ENCODE measurements at regions not wholly inside any gene's neighbourhood (a gene's known extent, or its start where the extent isn't known, plus 50 kb on each side); places are given as distances from the start of the nearest gene placed in this dataset.

DNA sequence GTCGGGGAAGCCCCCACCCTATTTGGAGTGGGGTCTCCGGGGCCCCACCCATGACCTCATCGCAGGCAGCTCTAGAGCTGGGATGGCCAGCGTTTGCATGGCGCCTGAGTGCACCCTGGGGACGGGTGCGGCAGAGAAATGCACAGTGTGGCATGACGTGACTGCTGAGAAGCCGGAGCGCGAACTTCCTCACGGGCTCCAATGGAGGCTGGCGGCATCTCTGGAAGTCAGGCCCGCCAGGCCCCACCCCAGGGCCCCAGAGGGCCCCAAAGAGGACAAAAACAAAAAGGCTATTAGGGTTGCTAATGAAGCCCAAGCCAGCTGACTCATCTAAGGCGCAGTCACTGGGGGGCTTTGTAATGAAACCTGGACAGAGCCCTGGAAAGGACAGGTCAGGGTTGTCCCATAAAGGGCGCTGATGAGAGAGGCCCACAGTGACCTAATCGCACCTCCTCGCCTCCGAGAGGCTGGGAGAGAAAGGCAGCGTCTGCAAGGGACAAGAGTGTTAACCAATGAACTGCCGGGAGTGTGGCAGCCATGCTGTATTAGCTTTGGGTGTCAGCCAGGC is 86.0 kb upstream of the C1QTNF7 start:
- no peak for DNase-seq

DNA sequence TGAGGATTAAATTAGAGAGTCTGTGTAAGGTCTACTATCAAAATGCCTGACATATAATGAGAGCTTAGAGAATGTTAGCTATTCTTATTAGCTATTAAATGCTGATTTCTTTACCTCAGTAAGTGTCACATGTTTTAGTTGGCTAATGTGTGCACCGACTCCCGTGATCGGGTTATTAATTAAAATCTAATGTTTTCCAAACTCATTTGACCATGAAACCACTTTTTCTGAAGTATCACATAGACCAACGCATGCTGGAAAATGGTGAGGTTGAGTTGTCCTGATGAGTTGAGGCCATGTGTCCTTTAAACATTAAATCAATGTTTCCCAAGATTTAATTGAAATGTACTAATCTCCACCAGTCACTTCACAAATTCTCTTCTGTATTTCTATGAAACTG is 84.8 kb upstream of the C1QTNF7 start:
- no peak for DNase-seq

DNA sequence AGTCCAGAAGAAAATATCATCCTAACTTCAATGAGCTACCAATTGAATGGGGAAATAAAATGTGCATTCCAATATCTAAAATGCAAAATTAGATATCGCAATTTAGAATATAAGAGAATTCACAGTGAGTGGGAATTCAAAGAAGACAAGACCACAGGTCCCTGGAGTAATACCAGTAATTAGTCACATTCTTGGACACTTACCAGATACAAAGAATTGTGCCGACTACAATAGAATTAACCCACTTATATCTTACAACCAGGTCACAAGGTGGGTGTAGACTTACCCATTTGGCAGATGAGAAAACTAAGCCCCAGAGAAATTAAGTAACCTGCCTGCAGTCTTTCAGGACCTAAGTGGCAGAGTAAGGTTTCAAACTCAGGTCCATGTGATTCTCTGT is 84.3 kb upstream of the C1QTNF7 start:
- DNase-seq: no peak

DNA sequence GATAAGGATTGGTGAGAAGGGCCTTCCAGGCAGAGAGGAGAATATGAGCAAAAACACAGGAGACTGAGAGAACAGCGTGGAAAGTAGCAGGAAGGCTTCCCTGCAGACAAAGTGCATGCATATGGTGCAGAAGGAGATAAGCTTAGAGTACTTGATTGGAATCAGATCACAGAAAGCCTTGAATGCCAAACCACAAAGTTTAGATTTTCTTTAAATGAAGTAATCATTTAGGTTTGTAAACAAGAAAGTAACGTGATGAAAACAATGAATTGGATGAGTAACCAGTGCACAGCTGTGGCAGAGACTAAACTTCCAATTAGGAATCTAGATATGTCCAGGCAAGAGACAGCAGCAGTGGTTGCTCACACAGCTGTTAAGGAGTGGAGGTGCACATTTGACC is 83.8 kb upstream of the C1QTNF7 start:
- no peak for DNase-seq

DNA sequence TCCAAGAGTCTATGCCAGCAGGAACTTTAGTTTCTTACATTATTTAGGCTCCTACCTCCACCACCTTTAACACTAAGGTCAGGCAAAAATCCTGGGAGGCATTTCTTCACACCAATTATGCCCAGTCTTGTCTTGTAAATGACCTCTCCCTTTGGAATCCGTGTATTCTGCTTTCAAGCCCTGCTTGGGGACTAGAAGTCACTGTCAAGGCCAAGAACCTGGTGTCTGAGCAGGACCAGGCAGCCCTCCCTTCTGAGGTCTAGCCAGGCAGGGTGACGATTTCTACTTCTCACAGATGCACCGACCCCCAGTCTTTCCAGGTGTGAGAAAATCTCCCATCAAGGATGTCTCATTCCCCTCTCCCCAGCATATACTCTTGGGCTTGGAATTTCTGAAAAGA is 82.7 kb upstream of the C1QTNF7 start:
- no peak for DNase-seq

DNA sequence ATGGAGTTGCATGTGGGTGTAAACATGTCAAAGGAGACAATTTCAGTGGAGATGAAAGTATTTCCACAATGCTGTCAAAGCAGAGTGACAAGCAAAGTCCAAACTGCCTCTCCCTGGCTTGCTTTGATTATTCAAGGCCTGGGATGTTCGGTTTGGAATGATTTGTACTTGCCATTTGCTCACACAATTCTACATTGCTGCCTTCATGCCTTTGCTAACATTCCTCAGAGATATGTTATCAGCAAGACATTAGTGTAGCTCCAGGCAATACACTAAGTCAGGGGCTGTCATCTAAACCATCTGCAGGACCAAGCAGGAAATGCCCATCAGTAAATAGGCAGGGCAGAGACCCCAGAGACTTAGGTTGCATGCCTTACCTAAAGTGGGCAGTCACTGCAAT is 79.6 kb upstream of the C1QTNF7 start:
- DNase-seq: no peak

DNA sequence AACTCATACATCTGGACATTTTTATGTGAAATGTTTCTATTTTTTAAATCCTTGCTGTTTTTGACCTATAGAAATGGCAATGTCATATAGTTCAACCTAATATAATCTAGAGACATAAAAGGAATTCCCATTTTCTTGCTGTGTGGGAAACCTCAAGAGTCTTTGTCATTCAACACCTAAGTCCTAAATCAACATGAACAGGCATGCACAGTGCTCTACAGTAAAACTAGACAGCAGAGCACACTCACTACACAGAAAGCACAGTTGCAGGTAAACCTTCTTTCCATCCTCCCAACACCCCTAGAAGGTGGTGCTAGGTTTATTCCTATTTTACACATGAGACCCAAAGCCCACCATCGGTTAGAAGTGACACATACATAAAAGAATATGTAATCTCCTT is 79.1 kb upstream of the C1QTNF7 start:
- no peak for DNase-seq

DNA sequence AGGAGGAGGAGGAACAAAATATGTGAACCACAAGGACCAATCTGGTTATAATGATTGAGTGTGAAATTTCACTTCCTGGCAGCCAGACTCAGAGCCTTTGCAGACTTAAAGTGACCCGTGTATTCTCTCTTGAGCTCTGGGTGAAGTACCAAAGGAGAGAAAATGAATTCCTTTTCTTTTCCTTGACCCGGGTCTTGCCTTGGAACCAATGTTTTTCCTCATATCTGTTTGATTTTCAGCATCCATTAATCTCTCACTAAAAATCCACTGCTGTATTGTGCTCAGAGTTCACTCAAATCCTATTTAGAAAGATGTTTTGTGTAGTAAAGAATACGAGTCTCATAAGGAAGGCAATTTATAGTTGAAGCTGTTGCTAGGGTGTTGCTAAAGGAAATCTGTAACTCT is 78.3 kb upstream of the C1QTNF7 start:
- no peak for DNase-seq

DNA sequence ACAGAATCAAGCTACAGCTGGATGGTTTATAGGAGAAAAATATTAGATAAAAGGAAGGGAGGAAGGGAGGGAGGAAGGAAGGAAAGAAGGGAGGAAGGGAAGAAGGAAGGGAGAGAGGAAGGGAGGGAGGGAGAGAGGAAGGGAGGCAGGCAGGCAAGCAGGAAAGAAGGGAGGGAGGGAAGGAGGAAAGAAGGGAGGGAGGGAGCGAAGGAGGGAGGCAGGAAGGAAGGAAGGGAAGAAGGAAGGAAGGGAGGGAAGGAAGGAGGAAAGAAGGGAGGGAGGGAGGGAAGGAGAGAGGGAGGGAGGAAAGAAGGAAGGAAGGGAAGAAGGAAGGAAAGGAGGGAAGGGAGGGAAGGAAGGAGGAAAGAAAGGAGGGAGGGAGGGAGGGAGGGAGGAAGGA is 77.9 kb upstream of the C1QTNF7 start:
- no peak for DNase-seq

DNA sequence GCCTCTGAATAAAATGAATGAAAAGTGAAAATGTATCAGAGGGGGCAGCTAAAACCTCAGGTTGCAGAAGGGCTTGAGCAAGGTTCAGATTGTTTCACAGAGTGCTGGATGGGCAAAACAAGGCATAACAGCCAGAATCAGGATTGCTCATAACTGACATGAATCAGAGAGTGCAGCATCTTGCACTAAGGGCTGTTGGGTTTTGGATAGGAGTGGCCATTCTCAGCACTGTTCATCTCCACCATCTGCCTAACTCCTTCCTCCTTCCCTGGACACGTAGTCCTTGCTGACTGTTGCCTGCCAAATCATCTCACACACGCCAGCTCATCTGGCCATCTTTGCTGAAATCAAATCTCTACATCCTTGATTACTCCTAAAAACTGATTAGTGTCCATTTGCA is 75.3 kb upstream of the C1QTNF7 start:
- DNase-seq: no peak

DNA sequence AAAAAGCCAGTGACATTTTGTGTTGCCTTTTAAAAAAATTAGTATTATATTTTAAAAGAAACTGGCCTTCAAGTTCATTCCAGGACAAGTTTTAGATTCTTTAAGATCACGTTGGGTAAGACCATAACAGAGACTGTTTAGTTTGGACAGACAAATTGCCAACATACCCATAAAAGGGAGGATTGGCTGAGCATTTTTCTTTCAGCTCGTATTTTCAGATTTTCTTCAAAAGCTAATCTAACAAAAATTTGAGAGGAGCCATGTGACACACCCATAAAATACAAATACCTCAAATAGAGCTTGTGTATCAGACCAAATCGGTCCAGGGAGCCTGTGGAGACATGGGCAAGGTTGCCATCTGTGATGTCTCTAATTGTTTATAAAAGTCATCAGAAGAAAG is 74.6 kb upstream of the C1QTNF7 start:
- no peak for DNase-seq

DNA sequence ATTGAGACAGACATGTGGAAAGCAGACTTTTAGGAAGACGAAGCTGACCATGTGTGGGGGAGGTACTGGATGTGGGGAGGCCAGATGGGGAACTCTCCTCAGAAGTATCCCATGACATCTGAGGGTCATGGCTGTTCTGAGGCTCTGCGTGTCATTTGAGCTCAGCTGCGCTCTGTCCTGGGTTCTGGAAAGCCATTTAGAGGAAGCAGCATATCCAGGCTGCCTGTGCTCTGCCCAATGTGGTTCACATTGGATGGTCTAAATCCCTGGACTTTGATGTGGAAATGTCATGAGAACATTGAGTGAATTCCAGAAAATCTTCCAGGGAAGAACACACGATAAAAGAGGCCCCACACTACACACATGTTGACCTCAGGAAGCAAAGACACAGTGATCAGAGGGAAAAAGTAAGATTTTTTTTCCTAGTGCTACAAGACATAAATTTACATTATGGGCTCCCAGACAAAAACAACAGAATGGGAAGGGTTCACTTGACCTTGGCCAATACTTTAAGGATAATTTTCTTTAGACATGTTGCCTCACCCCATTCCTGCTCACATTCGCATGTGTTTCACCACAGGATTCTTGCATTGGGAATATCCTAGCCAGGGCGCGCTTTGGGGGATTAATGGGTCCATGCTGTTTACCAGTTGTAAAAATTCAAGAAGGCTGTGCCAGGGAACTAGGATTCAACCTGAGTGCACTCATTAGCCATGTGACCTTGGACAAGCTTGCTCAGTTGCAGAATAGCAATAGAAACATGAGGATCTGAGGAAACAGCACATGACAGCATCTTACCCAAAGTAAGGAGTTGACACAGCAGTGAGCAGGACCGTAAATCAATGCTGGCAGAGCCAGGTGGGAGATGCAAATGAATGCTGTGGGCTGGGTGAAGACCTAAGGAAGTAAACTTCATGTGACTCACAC is 73.2 kb upstream of the C1QTNF7 start:
- no peak for DNase-seq

DNA sequence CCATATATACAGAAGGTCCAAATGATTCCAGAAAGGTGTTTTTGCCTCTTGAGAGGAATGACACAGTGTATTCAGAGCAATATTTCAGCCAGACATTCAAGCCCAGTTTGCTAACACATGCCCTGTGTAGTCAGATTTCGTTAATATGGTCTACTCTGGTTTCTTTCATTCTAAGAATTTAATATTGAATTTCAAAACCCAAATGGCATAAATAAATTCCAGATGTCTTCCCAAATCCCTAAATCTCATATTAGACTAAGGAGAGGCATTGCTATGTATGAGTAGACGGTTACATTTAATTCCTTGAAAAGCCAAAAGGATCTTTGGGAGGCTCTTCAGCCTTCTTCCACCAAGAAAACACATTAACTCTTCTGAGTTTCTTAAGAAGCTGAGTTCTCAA is 66.3 kb upstream of the C1QTNF7 start:
- no peak for DNase-seq

DNA sequence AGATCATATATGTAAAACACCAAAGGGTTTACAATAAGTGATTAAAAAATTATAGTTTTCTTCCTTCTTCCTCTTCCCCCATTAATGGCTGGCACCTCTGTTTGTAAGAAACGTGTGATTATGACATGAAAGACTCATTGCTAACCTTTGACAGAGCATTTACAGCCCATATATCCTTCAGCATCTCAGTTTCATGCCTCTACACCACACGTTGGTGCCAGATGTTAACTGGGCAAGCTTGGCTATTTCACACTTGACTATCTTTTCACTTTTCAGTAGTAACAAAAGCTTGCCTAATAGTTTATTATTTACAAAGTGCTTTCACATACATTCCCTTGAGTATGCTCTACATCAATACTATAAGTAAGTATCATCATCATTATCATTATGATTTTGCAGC is 65.3 kb upstream of the C1QTNF7 start:
- DNase-seq: no peak

DNA sequence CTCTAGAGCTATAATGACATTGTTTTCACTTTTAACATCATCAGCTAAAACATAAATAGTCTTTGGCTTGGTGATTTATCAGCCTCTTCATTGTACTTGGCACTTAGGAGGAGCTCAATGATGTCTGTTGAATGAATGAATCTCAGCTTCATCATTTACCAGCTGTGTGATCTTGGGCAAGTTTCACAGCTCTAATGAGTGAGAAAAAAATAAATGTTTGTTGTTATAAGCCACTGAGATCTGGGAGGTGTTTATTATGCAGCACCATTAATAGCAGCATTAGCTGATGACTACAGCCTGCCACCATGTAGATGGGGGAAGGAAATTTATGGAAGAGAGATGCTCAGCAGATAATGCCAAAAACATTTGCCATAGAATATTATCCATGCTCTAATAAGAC is 63.6 kb upstream of the C1QTNF7 start:
- DNase-seq: no peak

DNA sequence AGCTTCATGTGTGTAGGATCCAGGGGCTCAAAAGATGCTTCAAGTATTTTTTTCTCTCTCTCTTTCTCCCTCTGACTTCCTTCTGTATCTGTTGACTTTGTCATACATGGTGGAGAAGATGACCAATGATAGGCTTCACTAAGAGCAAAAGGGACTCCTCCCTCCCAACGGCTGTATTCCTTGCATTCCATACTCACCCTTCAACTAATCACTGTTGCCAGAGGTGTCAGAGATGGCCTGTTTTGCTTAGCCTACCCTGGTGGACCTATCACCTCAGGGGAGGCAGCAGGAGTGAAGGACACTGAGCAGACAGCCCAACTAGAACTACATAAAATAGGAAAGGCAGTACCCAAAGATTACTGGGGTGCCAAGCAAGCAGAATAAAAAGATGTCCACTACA is 62.2 kb upstream of the C1QTNF7 start:
- DNase-seq: no peak

DNA sequence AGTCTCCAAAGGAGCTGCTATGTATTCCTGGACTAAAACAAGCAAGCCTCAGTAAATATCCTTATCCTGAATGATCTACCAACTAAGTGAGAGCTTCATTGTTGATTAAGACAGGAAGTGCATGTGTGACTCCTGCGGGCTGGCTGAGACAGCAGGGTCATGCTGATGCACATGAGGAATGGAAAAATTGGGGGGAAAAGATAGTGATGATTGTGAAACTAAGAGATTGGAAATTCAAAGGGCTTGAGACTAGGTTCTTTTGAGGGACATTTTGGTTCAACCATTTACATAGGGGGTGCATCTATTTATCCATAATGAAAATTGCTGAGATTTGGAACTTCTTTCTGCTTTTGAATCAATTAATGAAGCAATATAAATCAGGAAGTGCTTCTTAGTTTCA is 61.1 kb upstream of the C1QTNF7 start:
- no peak for DNase-seq

DNA sequence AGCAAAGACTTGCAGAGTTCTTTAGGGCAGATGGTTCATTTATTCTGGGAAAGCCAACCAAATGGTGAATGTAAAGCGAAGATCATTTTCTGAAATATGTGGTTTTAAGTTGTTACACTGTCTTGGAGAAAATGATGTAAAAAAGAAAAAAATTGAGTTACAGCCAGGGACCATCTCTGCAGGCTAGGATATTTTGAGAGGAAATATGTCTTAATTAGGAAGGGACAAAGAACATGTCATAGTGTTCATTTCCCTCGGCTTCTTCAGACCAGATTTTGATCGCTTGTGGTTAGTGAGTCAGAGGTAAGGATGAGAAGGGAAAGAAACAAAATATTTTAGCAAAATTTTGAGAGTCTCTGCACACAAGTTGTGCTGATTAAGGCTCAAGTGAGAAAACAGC is 59.0 kb upstream of the C1QTNF7 start:
- DNase-seq: no peak

DNA sequence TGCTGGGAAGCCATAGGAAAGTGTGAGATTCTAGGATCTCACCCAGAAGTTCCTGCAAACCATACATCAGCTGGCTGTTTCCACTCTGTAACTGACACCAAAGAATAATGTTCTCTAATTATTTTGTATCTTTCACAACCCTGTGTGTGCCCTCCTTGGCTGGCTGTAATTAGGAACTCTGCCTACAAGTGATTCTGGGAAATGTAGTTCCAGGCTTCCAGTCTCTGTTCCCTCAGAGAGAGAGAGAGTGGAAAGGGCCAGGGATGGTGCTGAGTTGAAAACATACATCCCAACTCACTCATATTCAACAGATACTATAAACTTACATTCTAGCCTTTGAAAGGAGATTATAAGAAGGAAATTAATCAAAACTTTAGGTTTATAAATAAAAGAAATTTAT is 57.5 kb upstream of the C1QTNF7 start:
- no peak for DNase-seq

DNA sequence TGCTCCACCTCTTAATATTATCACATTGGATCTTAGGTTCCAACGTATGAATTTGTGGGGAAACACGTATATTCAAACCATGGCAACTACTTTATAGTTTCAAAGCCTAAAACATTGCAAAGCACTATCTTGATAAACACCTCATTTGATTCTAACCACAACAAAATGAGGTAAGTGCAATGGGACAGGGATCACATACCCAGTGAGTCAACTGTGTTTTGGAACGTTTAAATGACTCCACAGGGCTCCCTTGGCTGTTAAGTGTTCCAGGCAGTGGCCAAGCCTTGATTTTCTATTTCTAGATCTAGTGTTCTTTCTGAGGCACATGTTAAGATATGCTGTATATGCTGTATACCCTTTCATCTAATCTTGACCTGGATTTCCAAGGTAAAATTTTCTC is 54.5 kb upstream of the C1QTNF7 start:
- no peak for DNase-seq

DNA sequence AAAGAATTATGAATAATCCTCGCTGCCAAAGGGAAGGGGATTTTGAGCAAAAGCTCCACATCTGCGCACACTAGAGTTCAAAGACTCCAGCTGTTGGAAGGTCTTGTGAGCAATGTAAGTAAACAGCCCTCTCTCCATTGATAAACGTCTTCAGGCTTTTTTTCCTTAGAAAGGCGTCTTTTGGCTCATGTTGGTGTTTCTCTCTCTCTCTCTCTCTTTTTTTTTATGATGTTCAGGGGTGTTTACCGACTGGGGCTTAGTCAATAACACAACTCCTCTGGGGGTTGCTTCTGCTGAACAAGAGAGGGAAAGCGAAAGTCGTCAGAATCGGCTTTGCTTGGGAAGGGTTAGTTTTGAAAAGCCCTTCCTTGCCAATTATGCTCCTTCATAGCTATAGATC is 53.2 kb upstream of the C1QTNF7 start:
- no peak for DNase-seq

DNA sequence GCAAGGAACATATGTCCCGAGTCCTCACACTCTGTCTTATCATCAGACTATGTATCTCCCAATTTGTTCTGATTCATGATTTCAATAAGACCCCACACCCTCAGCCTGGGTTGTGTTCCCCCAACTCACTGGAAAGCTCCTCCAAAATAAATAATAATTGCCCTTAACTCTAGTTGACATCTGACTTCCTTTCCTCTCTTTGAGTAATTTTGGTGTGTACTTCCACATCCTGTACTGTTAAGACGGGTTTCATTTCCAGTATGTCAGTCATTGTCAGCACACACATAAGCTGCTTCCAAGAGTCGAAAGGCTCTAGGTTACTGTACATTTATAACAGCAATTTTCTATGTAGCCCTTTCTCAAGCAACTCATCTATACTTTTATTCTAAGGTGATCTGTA is 52.2 kb upstream of the C1QTNF7 start:
- no peak for DNase-seq

DNA sequence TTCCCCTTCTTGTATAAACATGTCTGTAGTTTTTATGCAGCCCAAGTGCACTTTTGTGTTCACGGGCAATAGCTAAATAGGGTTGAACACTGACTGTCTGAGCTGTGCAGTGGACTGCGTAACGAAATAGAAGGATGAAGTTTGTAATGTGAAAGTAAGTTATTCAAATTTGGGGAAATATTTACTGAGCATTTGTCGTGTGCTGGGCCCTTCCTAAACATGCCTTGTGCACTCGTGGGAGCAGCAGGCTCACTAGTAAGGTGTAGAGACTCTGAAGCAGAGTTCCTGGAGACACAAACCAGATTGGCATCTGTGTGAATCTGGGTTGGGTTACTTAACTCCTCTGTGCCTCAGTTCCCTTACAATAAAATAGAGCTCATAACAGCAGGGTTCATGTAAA is 51.7 kb upstream of the C1QTNF7 start:
- no peak for DNase-seq

DNA sequence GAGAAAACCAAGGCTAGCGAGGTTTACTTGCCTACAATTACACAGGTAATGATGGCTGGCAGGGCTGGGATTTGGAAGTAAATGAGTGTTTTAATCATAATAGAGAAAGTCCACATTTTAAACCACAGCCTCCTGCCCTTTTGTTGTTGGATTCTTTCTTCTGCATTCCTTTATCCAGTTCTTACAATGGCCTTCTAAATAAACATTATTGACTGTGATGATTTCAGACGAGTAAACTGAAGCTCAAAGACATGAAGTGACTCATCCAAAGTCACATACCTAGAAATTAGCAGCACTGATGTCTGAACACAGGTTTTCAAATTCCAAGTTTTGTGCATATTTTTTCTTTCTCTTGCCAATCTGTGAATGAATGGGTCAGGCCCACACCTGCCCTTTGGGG is 51.2 kb upstream of the C1QTNF7 start:
- no peak for DNase-seq

Measured in right forelimb (tissue), 1 donor.